GM18505 (cell line): ENCODE measurements at regions not wholly inside any gene's neighbourhood (a gene's known extent, or its start where the extent isn't known, plus 50 kb on each side); places are given as distances from the start of the nearest gene placed in this dataset.

Source experiments
- ATAC-seq: cut with Tn5 transposase; IDR thresholded peaks from one replicate; pipeline ENCODE4 v1.9.1; 2021; ENCODE audit not compliant: unreplicated experiment
- POLR2A ChIP-seq: IDR thresholded peaks from 4 replicates; pipeline ENCODE4 v1.6.1; 2011; ENCODE audit warnings: borderline replicate concordance; ENCODE audit not compliant: insufficient read depth, insufficient read length; ENCODE audit errors: extremely low read depth

- no peak for TF ChIP-seq POLR2A
Observed at GRCh38 chr21:43275421-43276211, 106.8 kb downstream of the CRYAA start.

DNA sequence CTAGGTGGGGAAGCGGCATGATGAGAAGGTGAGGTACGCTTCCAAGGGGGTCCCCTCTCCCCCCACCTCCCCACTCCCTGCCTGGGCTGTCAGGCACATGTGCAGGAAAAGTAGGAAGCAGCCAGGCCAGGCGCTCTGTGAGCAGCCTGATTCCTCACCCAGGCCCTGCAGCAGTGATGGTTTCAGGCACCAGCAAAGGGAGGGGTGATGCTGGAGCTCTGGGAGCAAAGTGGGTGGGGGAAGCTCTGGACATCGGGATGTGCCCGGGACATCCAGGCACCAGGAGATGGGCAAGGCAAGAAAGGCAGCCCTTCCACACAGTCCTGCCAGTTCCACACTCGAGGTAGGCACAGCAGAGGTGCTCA, 106.1 kb downstream of the CRYAA start:
- ATAC-seq: no peak
- no peak for TF ChIP-seq POLR2A

More at GRCh38 chr21:43275421-43276211, 106.8 kb downstream of the CRYAA start:
- ATAC-seq: no peak

- TF ChIP-seq POLR2A: no peak
Observed at GRCh38 chr21:43274022-43274945, 105.5 kb downstream of the CRYAA start.

GRCh38 chr21:43273708-43274021, 104.9 kb downstream of the CRYAA start:
- no peak for ATAC-seq

More at GRCh38 chr21:43274022-43274945, 105.5 kb downstream of the CRYAA start:
- ATAC-seq: no peak

GRCh38 chr21:43273016-43273707, 104.4 kb downstream of the CRYAA start:
- TF ChIP-seq POLR2A: no peak
- no peak for ATAC-seq

More at GRCh38 chr21:43273708-43274021, 104.9 kb downstream of the CRYAA start:
- TF ChIP-seq POLR2A: no peak

- ATAC-seq: no peak
- no peak for TF ChIP-seq POLR2A
Observed at GRCh38 chr21:43272591-43272990, 103.8 kb downstream of the CRYAA start.

- TF ChIP-seq POLR2A: no peak
- ATAC-seq: no peak
Observed at GRCh38 chr21:43271452-43272020, 102.7 kb downstream of the CRYAA start.

DNA sequence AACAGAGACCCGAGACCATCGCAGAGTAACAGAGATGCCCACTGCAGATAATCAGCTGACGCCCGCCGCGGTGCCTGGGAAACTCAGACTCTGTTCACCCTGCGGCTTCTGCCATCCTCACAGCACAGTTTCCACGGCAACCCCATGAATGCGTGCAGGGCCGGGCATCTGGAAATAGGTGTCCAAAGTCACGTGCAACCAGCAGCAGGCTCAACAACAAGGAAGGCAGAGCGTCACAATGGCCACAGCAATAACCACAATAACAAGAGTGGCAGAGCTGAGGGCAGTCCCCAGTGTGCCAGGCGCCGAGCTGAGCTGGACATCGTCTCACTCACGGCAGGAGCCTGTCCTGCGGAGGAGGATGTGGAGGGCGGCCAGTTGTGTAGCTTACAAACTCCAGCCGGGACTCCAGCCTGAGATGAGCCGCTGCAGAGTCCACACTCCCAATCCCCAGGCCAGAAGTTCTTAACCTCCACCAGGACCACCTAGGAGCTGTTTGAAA, 102.0 kb downstream of the CRYAA start:
- TF ChIP-seq POLR2A: no peak
- no peak for ATAC-seq

GRCh38 chr21:43269957-43270705, 101.3 kb downstream of the CRYAA start:
- ATAC-seq: no peak
- no peak for TF ChIP-seq POLR2A

GRCh38 chr21:43269440-43269839, 100.6 kb downstream of the CRYAA start:
- TF ChIP-seq POLR2A: no peak

GRCh38 chr21:43268804-43269186, 100.0 kb downstream of the CRYAA start:
- no peak for TF ChIP-seq POLR2A
- ATAC-seq: no peak

More at GRCh38 chr21:43269440-43269839, 100.6 kb downstream of the CRYAA start:
- ATAC-seq: no peak
